Motor neuron (in vitro differentiated cells): ENCODE measurements at regions not wholly inside any gene's neighbourhood (a gene's known extent, or its start where the extent isn't known, plus 50 kb on each side); places are given as distances from the start of the nearest gene placed in this dataset.
"Not testable (repeated sequence)": the region's sequence is repeated elsewhere in the genome, so short reads cannot be mapped to it uniquely, and the experiment has no call there.

Experiments used
- ATAC-seq, 8 experiments: fragments of 200-7000 bp; cut with Tn5 transposase; replicated peaks in 6 of 8; 2 replicates each; pipeline ENCODE4 v1.8.0; 2021; ENCODE audit warnings: mild to moderate bottlenecking in 8 of 8, moderate library complexity in 8 of 8
- H3K27ac ChIP-seq, 2 donors: fragments of 250-450 bp; sonication (Bioruptor Pico); 2 replicates each; pipeline ENCODE4 v1.9.0; 2021; ENCODE audit warnings: antibody characterized with exemption in 2 of 2, mild to moderate bottlenecking in 2 of 2, moderate library complexity in 1 of 2
- H3K4me1 ChIP-seq, 2 donors: fragments of 250-450 bp; sonication (Bioruptor Pico); replicated peaks in 1 of 2; 2 replicates each; pipeline ENCODE4 v1.6.1; 2021; ENCODE audit warnings: antibody characterized with exemption in 2 of 2, mild to moderate bottlenecking in 2 of 2, moderate library complexity in 1 of 2
- H3K4me3 ChIP-seq, 5 donors: fragments of 250-450 bp; sonication (Bioruptor Pico); 2 replicates each; pipeline ENCODE4 v1.9.0; 2021; ENCODE audit warnings: antibody characterized with exemption in 5 of 5, mild to moderate bottlenecking in 5 of 5, moderate library complexity in 4 of 5
- WGBS, 10 experiments: fragments of 450-650 bp; shearing (Covaris generic); methylation state at CpG; one replicate each; pipeline ENCODE4 v1.0.0; 2022; 5-methylcytosine and 5-hydroxymethylcytosine counted together
- in situ Hi-C, 9 experiments: fragments of 400-800 bp; cut with MboI; loops; one replicate each; pipeline ENCODE4 v1.15.0; 2021; ENCODE audit warnings: low sequenced_read_pairs in 9 of 9, low pct_unique_long_range_greater_than_20kb in 2 of 9; ENCODE audit not compliant: unreplicated experiment in 9 of 9

GRCh38 chr2:100749771-100750542 lies 70.0 kb upstream of the NPAS2 start:
- no peak for ATAC-seq
- in situ Hi-C loops: loop anchor here in 2 of 9 experiments (25.0 kb wide), 1 partner anchor 237 kb away; no protein-coding TSS in a partner anchor
- Histone ChIP-seq H3K4me3 (no peak overlapping the region), H3K27ac (no peak overlapping the region), H3K4me1 (no peaks in the 10 kb centered on the region)
- WGBS, 10 experiments: 64 to 94% (median 72%) methylated on average over 3 to 4 of the region's 4 CpGs

DNA sequence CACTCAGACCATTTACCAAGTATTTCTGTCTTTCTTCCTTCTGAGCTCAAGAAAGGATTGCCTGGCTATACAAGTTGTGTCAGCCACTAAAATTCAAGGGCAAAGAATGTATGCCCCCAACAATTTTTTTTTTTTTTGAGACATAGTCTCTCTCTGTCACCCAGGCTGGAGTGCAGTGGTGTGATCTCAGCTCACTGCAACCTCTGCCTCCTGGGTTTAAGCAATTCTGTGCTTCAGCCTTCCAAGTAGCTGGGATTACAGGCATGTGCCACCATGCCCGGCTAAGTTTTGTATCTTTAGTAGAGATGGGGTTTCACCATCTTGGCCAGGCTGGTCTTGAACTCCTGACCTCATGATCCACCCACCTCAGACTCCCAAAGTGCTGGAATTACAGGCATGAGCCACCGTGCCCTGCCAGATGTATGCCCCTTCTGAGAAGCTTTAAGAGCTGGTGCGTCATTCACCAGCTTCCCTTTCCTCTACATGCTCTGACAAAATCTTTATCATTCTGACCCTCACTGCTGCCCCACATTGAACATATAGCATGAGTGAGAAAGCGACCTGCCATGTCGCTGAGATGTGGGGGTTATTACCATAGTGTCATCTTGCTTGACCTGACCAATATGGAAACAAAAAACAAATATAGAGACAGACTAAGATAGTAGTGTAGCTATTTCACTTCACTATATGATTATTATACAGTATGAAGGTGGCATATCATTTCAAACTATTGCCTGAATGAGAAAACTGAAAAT lies 67.9 kb upstream of the NPAS2 start:
- ATAC-seq, in situ Hi-C loops, H3K27ac ChIP-seq, H3K4me1 ChIP-seq, H3K4me3 ChIP-seq: not testable (repeated sequence)
- WGBS, 10 experiments: 70 to 94% (median 87%) methylated on average over 1 to 5 of the region's 5 CpGs; no CpG with 5 or more reads in 1 of the 10 experiments

DNA sequence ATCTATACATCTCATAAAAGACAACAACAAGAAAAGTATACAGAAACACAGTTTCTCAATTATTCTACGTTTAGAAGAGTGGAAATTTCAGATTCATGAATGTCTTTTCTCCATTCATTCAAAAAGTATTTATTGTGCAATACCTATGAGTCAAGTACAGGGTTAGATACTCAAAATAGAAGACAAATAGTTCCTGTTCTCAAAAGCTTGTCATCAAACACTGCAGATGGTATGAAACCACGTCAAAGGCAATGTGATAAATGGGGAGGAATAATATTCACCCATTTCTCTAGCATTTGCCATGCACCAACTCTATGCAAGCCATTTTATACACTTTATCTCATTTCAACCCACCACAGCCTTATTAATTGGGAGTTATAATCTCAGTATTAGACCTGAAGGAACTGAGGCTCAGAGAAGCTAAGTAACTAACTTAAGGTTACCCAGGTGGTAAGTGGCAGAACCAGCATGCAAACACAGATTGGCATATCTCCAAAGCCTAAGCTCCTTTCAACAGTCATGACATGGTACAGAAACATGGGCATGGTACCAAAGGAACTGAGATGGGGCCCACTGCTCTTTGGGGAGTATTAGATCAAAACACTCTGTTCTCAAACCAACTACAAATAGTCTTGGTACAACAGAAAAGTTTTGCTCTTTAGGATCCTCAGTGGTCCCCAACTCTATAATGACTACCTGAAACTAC lies 67.2 kb upstream of the NPAS2 start:
- in situ Hi-C loops: no loop called here
- WGBS, 10 experiments: 0 to 88% (median 58%) methylated on average over 1 to 2 of the region's 2 CpGs; no CpG with 5 or more reads in 3 of the 10 experiments

DNA sequence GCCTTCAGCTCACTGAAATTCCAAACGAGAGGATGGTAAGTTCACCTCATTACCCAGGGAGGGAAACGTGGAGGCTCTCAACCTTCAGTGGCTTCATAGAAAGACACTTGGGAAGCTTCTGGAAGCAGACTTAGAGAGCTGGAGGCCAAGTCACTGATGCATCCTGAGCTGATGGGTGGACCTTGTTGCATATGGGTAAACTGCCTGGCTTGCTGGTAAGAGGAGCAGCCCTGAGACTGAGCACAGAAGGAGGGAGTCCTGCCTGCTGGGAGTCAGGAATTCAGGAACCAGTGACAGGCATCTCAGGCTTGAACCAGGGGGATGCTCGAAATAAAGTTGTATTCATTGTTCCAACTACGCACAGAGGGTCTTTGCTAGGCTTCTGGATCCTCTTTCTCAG lies 66.5 kb upstream of the NPAS2 start:
- WGBS, 10 experiments: 43 to 80% (median 74%) methylated on average over 1 to 4 of the region's 4 CpGs; no CpG with 5 or more reads in 3 of the 10 experiments
- in situ Hi-C loops: no loop called here

More for the DNA sequence above, 67.2 kb upstream of the NPAS2 start:
- ATAC-seq: peak in 2 of 8 experiments; percentile 77 to 90
- Histone ChIP-seq H3K4me3 (no peak overlapping the region), H3K27ac (no peak overlapping the region), H3K4me1 (no peaks in the 10 kb centered on the region)

GRCh38 chr2:100753881-100754280 lies 66.1 kb upstream of the NPAS2 start:
- H3K27ac ChIP-seq: no peak overlapping the region
- no peak overlapping the region for H3K4me3 ChIP-seq
- in situ Hi-C loops: no loop called here
- H3K4me1 ChIP-seq: no peaks in the 10 kb centered on the region
- ATAC-seq: no peak
- 25 to 100% (median 55%) methylated on average over 1 of the region's 1 CpG; no CpG with 5 or more reads in 4 of the 10 experiments for WGBS, 10 experiments

More for the DNA sequence above, 66.5 kb upstream of the NPAS2 start:
- Histone ChIP-seq H3K27ac (no peak overlapping the region), H3K4me1 (no peaks in the 10 kb centered on the region), H3K4me3 (no peak overlapping the region)
- ATAC-seq: peak in 2 of 8 experiments; percentile 44 to 59

DNA sequence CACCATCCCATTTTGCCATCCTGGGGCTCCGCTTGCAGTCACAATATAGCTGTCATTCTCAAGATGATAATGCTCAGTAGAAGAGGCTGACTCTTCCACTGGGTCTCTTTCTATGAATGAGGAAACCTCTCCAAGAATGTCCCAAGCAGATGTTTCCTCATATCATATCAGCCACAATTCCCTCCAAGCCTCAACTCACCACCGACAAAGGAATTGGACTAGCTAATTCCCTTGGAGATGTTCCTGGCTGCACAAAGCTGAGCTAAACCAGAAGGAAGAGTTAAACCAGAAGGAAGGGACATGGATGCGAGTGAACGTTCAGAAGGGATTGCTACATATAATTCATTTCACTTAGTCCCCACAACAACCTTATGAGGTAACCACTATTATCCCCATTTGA lies 65.0 kb upstream of the NPAS2 start:
- Histone ChIP-seq H3K4me3 (no peak overlapping the region), H3K4me1 (no peaks in the 10 kb centered on the region), H3K27ac (no peak overlapping the region)
- WGBS, 10 experiments: 51 to 100% (median 85%) methylated on average over 1 to 4 of the region's 4 CpGs; no CpG with 5 or more reads in 2 of the 10 experiments
- no peak for ATAC-seq
- in situ Hi-C loops: no loop called here

DNA sequence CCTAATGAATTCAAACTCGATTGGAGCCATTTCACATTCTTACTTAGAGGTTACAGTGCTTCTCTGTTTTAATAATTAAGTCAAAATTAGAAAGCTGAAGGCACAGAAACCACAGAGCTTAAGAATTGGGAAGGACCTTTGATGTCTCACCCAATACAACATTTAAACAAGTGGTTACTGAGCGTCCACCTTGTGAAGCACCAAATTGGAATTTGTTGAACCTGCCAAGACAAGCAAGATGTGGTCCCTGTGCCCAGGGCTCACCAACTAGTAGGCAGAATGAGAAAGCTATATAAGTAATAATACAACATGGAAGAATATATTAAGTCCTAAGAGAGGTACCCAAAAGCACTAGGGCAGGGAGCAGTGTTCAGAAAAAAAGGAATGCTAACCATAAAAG lies 64.5 kb upstream of the NPAS2 start:
- ATAC-seq: no peak
- H3K4me1 ChIP-seq: no peaks in the 10 kb centered on the region
- no peak overlapping the region for H3K27ac ChIP-seq
- in situ Hi-C loops: no loop called here
- WGBS, 10 experiments: 30 to 88% (median 57%) methylated on average over 1 to 2 of the region's 2 CpGs; no CpG with 5 or more reads in 3 of the 10 experiments
- H3K4me3 ChIP-seq: no peak overlapping the region

- Histone ChIP-seq H3K4me1 (no peaks in the 10 kb centered on the region), H3K27ac (no peak overlapping the region), H3K4me3 (no peak overlapping the region)
- no peak for ATAC-seq
- in situ Hi-C loops: no loop called here
- 0 to 80% (median 13%) methylated on average over 1 of the region's 1 CpG; no CpG with 5 or more reads in 3 of the 10 experiments for WGBS, 10 experiments
These were observed 63.2 kb upstream of the NPAS2 start for GRCh38 chr2:100756704-100757103.

DNA sequence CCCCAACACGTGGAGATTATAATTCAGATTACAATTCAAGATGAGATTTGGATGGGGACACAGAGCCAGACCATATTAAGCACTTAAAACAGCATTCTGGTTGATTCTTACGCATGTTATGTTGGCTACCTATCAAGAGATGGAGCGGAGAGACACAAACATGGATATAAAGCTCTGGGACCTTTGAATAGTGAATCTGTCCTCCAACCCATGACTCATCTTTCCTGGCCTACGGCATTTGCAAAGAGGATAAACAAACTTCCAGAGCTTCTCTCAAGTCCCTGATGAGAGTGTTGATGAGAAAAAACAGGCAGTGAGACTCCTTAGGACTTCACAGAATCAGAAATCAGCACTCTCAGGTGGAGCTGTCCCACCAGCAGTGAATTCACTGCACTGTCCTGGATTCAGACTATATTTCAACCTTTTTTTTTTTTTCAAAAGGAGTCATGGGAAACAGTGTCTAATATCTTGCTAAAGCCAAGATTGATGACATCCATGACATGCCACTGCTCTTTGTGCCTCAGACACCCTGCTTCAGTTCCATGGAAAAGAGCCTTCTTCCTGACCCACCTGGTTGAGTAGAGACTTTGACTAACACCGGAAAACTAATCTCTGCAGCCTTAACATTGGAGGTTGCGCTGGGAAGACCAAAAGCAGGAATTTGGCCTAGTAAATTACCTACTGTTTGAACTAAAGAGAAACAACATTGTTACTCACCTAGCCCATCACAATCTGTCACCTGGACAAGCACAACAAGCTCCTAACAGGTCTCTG lies 62.1 kb upstream of the NPAS2 start:
- Histone ChIP-seq H3K4me3 (no peak overlapping the region), H3K4me1 (no peaks in the 10 kb centered on the region), H3K27ac (no peak overlapping the region)
- WGBS, 10 experiments: 35 to 100% (median 68%) methylated on average over 1 to 6 of the region's 6 CpGs
- ATAC-seq: peak in 3 of 8 experiments; percentile 84 to 87 (median 85)
- in situ Hi-C loops: no loop called here

DNA sequence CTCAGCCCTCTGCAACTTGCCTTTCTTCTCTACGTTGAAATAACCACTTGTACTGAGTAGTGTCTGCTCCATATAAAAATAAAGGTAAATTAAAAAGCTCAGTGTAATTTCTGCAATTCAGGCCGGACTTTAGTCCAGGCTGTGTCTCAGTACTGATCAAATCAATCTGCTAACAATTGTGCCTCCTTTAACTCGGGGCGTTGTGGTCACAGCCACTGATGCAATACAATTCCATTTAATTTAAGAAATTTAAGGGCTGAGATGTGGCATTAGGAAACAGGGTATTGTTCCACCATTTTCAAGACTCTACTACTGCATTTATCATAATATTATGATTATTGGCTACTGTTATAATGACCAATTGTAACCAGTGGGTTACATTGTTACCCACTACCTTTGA lies 60.0 kb upstream of the NPAS2 start:
- WGBS, 10 experiments: 22 to 100% (median 90%) methylated on average over 1 to 4 of the region's 4 CpGs; no CpG with 5 or more reads in 1 of the 10 experiments

DNA sequence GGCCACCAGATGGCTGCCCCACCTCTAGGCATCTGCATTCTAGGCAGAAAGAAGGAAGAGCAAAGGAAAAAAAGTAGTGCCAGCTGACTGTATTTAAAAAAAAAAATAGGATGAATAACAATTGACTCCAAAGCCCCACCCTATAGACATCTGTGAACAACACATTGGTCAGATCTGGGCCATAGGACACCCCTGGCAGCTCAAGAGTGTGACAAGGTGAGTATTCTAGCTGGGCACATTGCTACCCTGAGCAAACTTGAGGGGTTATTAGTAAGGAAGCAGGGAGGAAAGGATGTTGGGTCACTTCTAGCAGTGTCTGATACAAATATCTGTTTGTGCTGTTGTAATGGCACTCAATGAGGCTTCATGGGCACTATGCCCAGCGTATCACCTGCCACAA lies 58.6 kb upstream of the NPAS2 start:
- Histone ChIP-seq H3K27ac (no peak overlapping the region), H3K4me1 (peaks cover 0 to 3% of the 10 kb centered on the region in 2 donors), H3K4me3 (no peak overlapping the region)
- in situ Hi-C loops: no loop called here
- WGBS, 10 experiments: 83 to 100% methylated on average over 1 of the region's 1 CpG; no CpG with 5 or more reads in 8 of the 10 experiments
- ATAC-seq: peak in 2 of 8 experiments; percentile 35 to 64

More for the DNA sequence above, 60.0 kb upstream of the NPAS2 start:
- in situ Hi-C loops: no loop called here
- Histone ChIP-seq H3K27ac (no peak overlapping the region), H3K4me3 (no peak overlapping the region), H3K4me1 (no peaks in the 10 kb centered on the region)
- no peak for ATAC-seq

DNA sequence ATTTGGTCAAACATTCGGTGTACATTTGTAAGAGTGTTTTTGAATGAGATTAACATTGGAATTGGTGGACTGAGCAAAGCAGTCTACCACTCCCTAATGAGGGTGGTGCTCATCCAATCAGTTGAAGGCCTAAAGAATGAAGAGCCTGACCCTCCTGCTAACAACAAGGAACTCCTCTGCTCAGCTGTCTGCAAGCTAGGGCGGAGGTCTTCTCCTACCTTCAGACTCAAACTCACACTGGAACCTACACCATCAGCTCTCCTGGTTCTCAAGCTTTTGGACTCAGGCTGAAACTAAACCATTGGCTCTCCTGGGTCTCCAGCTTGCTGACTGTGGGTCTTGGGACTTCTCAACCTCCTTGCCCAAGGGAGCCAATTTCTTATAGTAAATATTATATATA lies 55.5 kb upstream of the NPAS2 start:
- no peak for ATAC-seq
- in situ Hi-C loops: no loop called here
- Histone ChIP-seq H3K4me3 (no peak overlapping the region), H3K4me1 (peaks cover 12 to 24% of the 10 kb centered on the region in 2 donors), H3K27ac (no peak overlapping the region)
- WGBS, 10 experiments: 81 to 100% (median 96%) methylated on average over 1 to 2 of the region's 2 CpGs; no CpG with 5 or more reads in 3 of the 10 experiments
